ENCODE measurements at regions not wholly inside any gene's neighbourhood (a gene's known extent, or its start where the extent isn't known, plus 50 kb on each side); places are given as distances from the start of the nearest gene placed in this dataset.

GRCh38 chr7:145732521-145732920, 384.1 kb upstream of the CNTNAP2 start:
- TF ChIP-seq CTCF (IDR thresholded peaks at IDR 0.05 in 2 of 3, conservative IDR thresholded peaks at IDR 0.05 in 1 of 3; ENCODE audit: borderline replicate concordance in 1 of 3, insufficient read depth in 1 of 3, low read depth in 2 of 3, low read length in 2 of 3) (no peak), EZH2phosphoT487 (IDR thresholded peaks at IDR 0.05; ENCODE audit: borderline replicate concordance) (no peak), SRF (IDR thresholded peaks at IDR 0.05; ENCODE audit: low read depth) (no peak)
- TF ChIP-seq, protein P1, sequence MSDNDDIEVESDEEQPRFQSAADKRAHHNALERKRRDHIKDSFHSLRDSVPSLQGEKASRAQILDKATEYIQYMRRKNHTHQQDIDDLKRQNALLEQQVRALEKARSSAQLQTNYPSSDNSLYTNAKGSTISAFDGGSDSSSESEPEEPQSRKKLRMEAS (IDR thresholded peaks at IDR 0.05), result no peak

Measured in HCT116 (cell line).